OCI-LY7 (cell line): ENCODE measurements at regions not wholly inside any gene's neighbourhood (a gene's known extent, or its start where the extent isn't known, plus 50 kb on each side); places are given as distances from the start of the nearest gene placed in this dataset.

Experiments used
- EZH2phosphoT487 ChIP-seq: fragments of 200-600 bp; sonication (generic); IDR thresholded peaks from 2 replicates; pipeline ENCODE4 v1.6.1; 2018; ENCODE audit warnings: low read depth, borderline replicate concordance, mild to moderate bottlenecking, mixed run types, antibody characterized with exemption, low read length, moderate library complexity, mixed read lengths
- TF ChIP-seq, protein P1 (sequence below): fragments of 200-600 bp; sonication (generic); conservative IDR thresholded peaks from 2 replicates; pipeline ENCODE4 v1.5.1; 2014; ENCODE audit warnings: mild to moderate bottlenecking, antibody characterized with exemption, low read length, moderate library complexity, mixed read lengths

DNA sequence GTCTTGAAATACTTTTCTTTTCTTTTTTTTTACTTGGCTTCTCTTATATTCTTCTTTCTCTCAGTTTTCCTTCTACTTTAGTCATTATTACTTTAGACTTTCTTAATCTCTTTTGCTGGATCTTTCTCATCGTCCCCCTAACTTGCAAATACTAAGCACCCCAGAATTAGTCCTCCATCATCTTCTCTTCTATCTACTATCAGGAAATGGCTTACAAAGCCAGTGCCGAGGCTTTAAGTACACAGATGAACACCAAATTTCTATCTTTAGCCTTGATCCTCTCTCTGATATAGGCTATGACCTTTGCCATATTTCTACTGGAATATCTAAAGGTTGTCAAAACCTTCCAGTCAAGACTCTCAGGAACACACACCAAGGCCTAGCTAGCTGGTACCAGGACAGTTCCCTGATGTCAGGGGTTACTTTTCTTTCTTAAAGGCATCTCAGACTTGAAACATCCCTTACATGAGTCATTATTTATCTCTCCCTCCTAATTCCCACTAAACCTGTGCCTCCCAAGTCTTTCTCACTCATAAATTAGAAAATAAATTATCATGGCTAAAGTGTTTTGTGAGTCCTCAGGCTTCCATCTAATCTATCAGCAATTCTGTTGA, 278.6 kb upstream of the TCF21 start:
- TF ChIP-seq, protein P1, sequence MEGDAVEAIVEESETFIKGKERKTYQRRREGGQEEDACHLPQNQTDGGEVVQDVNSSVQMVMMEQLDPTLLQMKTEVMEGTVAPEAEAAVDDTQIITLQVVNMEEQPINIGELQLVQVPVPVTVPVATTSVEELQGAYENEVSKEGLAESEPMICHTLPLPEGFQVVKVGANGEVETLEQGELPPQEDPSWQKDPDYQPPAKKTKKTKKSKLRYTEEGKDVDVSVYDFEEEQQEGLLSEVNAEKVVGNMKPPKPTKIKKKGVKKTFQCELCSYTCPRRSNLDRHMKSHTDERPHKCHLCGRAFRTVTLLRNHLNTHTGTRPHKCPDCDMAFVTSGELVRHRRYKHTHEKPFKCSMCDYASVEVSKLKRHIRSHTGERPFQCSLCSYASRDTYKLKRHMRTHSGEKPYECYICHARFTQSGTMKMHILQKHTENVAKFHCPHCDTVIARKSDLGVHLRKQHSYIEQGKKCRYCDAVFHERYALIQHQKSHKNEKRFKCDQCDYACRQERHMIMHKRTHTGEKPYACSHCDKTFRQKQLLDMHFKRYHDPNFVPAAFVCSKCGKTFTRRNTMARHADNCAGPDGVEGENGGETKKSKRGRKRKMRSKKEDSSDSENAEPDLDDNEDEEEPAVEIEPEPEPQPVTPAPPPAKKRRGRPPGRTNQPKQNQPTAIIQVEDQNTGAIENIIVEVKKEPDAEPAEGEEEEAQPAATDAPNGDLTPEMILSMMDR = no peak
- no peak for TF ChIP-seq EZH2phosphoT487
